ENCODE measurements at regions not wholly inside any gene's neighbourhood (a gene's known extent, or its start where the extent isn't known, plus 50 kb on each side); places are given as distances from the start of the nearest gene placed in this dataset.

DNA sequence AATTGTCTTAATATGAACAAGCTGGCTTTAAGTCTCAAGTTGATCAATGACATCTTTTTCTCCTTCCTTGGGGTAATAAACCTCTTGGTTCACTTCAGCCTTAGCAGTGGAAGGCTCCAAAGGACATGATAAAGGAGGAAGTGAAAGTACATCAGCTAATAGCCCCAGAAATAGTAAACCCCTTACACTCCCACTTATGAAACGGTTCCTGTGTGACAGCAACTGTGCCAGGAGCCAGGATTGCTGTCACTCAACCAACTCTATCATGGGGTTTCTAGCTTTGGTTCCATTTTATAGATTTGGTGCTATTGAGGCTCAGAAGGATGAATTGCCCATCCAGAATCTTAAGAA, 216.7 kb downstream of the ABHD5 start:
- Mint-ChIP-seq H3K4me3 (ENCODE audit: unreplicated experiment) (no peak overlapping the region), H3K36me3 (ENCODE audit: insufficient read depth, unreplicated experiment) (peaks cover 5% of the 10 kb centered on the region), H3K9me3 (ENCODE audit: unreplicated experiment) (no peaks in the 10 kb centered on the region), H3K27me3 (ENCODE audit: insufficient read depth, unreplicated experiment) (peaks cover 13% of the 10 kb centered on the region), H3K4me1 (ENCODE audit: low read depth, unreplicated experiment) (no peaks in the 10 kb centered on the region), H3K27ac (ENCODE audit: unreplicated experiment) (no peak overlapping the region)
- Histone ChIP-seq H3K36me3 (ENCODE audit: control insufficient read depth, insufficient read depth, low read length) (no peaks in the 10 kb centered on the region), H3K4me3 (ENCODE audit: low read depth, low read length) (no peak overlapping the region), H3K4me1 (no peaks in the 10 kb centered on the region), H3K27me3 (replicated peaks; ENCODE audit: control insufficient read depth, insufficient read depth, low read length) (no peaks in the 10 kb centered on the region), H3K9me3 (no peaks in the 10 kb centered on the region)
- no TSS peak for BruUV-seq (replicated peaks)
- intact Hi-C loops (cut with micrococcal nuclease; ENCODE audit: unreplicated experiment), result no loop called here
- POLR2A ChIA-PET, result no interaction called here
- TF ChIP-seq, protein P1, sequence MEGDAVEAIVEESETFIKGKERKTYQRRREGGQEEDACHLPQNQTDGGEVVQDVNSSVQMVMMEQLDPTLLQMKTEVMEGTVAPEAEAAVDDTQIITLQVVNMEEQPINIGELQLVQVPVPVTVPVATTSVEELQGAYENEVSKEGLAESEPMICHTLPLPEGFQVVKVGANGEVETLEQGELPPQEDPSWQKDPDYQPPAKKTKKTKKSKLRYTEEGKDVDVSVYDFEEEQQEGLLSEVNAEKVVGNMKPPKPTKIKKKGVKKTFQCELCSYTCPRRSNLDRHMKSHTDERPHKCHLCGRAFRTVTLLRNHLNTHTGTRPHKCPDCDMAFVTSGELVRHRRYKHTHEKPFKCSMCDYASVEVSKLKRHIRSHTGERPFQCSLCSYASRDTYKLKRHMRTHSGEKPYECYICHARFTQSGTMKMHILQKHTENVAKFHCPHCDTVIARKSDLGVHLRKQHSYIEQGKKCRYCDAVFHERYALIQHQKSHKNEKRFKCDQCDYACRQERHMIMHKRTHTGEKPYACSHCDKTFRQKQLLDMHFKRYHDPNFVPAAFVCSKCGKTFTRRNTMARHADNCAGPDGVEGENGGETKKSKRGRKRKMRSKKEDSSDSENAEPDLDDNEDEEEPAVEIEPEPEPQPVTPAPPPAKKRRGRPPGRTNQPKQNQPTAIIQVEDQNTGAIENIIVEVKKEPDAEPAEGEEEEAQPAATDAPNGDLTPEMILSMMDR (IDR thresholded peaks at IDR 0.05; ENCODE audit: insufficient read depth in 1 of 2, low read depth in 1 of 2, low read length in 1 of 2, severe bottlenecking in 1 of 2, unreplicated experiment in 1 of 2), result no peak
- CTCF ChIA-PET, result no interaction called here
- DNase-seq, result no peak

DNA sequence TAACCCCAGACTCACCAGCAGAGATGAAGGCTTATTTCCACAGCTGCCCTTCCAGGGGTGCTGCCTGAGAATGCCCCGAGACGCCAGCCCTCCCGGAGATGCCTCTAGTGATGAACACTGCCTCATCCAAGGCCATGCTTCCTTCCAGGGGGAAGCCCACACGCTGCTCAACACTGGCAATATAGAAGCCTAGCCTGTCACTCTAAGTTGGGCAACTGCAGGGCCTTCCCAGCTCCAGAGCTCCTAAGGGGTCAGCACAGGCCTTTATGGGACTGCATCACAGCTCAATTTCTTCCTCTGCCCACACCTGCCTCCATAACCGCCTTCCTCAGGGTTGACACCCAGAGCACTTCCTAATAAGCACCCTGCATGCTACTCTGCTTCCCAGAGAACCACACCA, 217.7 kb downstream of the ABHD5 start:
- intact Hi-C loops (cut with micrococcal nuclease; ENCODE audit: unreplicated experiment), result no loop called here
- BruUV-seq (replicated peaks), result no TSS peak
- Mint-ChIP-seq H3K4me3 (ENCODE audit: unreplicated experiment) (no peak overlapping the region), H3K4me1 (ENCODE audit: low read depth, unreplicated experiment) (no peaks in the 10 kb centered on the region), H3K27ac (ENCODE audit: unreplicated experiment) (no peak overlapping the region), H3K36me3 (ENCODE audit: insufficient read depth, unreplicated experiment) (peaks cover 5% of the 10 kb centered on the region), H3K27me3 (ENCODE audit: insufficient read depth, unreplicated experiment) (peaks cover 18% of the 10 kb centered on the region), H3K9me3 (ENCODE audit: unreplicated experiment) (no peaks in the 10 kb centered on the region)
- Histone ChIP-seq H3K9me3 (no peaks in the 10 kb centered on the region), H3K36me3 (ENCODE audit: control insufficient read depth, insufficient read depth, low read length) (no peaks in the 10 kb centered on the region), H3K4me3 (ENCODE audit: low read depth, low read length) (no peak overlapping the region), H3K27me3 (replicated peaks; ENCODE audit: control insufficient read depth, insufficient read depth, low read length) (no peaks in the 10 kb centered on the region), H3K4me1 (no peaks in the 10 kb centered on the region)
- DNase-seq, result no peak
- TF ChIP-seq, protein P1 (IDR thresholded peaks at IDR 0.05; ENCODE audit: insufficient read depth in 1 of 2, low read depth in 1 of 2, low read length in 1 of 2, severe bottlenecking in 1 of 2, unreplicated experiment in 1 of 2), result no peak
- POLR2A ChIA-PET, result no interaction called here
- CTCF ChIA-PET, result no interaction called here

DNA sequence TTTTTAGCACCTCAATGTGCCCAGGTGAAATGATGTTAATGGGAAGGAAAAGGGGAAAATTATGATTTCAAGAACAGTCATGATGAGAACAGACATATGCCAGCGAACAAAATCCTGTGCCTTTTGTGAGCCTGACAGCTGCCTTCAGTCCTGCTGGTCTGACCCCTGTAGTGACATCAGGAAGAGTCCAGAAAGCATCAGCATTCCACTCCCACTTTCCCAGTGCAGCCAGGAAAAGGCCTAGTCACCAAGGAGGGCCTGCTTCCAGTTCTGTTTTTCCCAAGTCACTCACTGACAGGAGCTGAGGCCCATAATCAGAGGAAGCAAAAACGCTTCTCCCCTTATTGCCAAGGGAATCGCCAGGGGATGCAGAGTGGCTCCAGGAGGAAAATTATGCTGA, 218.4 kb downstream of the ABHD5 start:
- no peak overlapping the region for H3K4me3 Mint-ChIP-seq (ENCODE audit: unreplicated experiment)
- no peak overlapping the region for H3K27ac Mint-ChIP-seq (ENCODE audit: unreplicated experiment)
- H3K9me3 Mint-ChIP-seq (ENCODE audit: unreplicated experiment), result no peaks in the 10 kb centered on the region
- BruUV-seq (replicated peaks), result no TSS peak
- no peaks in the 10 kb centered on the region for H3K4me1 ChIP-seq
- H3K27me3 Mint-ChIP-seq (ENCODE audit: insufficient read depth, unreplicated experiment), result peaks cover 11% of the 10 kb centered on the region
- no peaks in the 10 kb centered on the region for H3K9me3 ChIP-seq
- intact Hi-C loops (cut with micrococcal nuclease; ENCODE audit: unreplicated experiment), result no loop called here
- H3K4me3 ChIP-seq (ENCODE audit: low read depth, low read length), result no peak overlapping the region
- no peaks in the 10 kb centered on the region; the same call in 1 of the 2 replicates for H3K27me3 ChIP-seq (replicated peaks; ENCODE audit: control insufficient read depth, insufficient read depth, low read length)
- H3K4me1 Mint-ChIP-seq (ENCODE audit: low read depth, unreplicated experiment), result no peaks in the 10 kb centered on the region
- ChIA-PET POLR2A (no interaction called here), CTCF (no interaction called here)
- H3K36me3 Mint-ChIP-seq (ENCODE audit: insufficient read depth, unreplicated experiment), result peaks cover 5% of the 10 kb centered on the region
- no peaks in the 10 kb centered on the region for H3K36me3 ChIP-seq (ENCODE audit: control insufficient read depth, insufficient read depth, low read length)
- TF ChIP-seq, protein P1 (IDR thresholded peaks at IDR 0.05; ENCODE audit: insufficient read depth in 1 of 2, low read depth in 1 of 2, low read length in 1 of 2, severe bottlenecking in 1 of 2, unreplicated experiment in 1 of 2), result no peak
- DNase-seq, result no peak

Data from Caco-2 (cell line).